ENCODE measurements at regions not wholly inside any gene's neighbourhood (a gene's known extent, or its start where the extent isn't known, plus 50 kb on each side); places are given as distances from the start of the nearest gene placed in this dataset.

DNA sequence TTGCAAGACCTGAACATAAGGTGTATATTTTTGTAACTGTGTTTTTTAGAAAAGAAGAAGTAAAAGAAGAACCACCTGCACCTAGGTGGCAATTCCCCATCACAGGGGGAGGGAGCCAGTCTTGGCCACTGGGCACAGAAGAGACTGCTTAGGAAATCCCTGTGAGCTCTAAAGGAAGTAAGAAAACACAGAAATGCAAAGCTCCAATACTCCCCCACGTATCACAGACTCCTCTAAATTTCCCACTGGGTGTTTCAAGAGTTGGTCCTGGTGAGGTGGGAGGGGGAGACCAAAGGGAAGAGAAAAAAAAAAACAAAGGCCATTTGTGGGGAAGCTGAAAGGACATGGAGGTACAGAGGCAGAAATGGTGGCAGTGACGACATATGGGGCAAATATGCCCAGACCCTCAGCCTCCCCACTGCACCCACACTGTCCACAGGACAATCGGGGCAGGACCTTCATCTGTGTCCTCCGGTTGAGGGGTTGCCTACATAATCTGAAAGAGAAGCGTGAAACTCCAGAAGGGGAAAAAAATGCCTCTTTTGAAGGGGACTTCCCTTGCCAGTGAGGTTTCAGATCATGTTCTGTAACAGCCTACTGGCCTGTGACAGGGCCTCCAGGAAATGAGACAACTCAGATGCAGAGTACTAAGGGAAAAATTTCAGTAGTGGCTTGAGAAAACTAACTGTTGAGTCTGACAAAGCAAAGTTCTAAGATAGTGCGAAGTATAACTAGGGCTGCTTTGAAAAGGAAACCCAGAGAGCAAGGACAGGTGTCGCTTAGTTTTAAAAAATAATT lies 226.2 kb upstream of the MARCKS start:
- peak; percentile 57 for DNase-seq

GRCh38 chr6:113631666-113632065 lies 225.5 kb upstream of the MARCKS start:
- no peak for DNase-seq

- DNase-seq, result peak; percentile 93
These were observed 224.8 kb upstream of the MARCKS start for GRCh38 chr6:113632220-113632864.

DNA sequence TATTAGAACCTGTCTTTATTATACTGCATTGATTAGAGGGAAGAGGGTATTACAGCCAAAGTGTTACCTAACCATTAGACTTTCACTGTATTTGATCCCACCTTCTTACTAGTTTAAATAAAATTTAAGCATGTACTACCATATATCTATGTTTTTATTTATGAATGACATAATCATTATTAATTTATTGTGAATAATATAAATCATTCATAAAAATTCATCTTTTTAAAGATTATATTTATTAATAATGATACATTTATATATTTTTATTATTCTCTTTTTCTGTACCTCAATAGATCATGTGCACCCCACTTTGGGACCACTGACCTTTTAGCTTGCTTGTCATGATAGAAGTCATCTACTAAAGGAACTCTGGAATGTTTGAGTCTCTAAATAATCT lies 223.5 kb upstream of the MARCKS start:
- DNase-seq, result no peak

- DNase-seq, result peak; percentile 85
These were observed 222.6 kb upstream of the MARCKS start for GRCh38 chr6:113634352-113635163.

GRCh38 chr6:113635222-113635986 lies 221.7 kb upstream of the MARCKS start:
- DNase-seq, result no peak

GRCh38 chr6:113636357-113636824 lies 220.8 kb upstream of the MARCKS start:
- DNase-seq, result peak; percentile 27

- no peak for DNase-seq
These were observed 217.1 kb upstream of the MARCKS start for GRCh38 chr6:113640051-113640450.

- no peak for DNase-seq
These were observed 215.0 kb upstream of the MARCKS start for GRCh38 chr6:113642001-113642713.

- no peak for DNase-seq
These were observed 214.3 kb upstream of the MARCKS start for GRCh38 chr6:113642714-113643406.

- no peak for DNase-seq
These were observed 213.8 kb upstream of the MARCKS start for GRCh38 chr6:113643407-113643770.

GRCh38 chr6:113644861-113645575 lies 212.1 kb upstream of the MARCKS start:
- DNase-seq, result peak; percentile 99

GRCh38 chr6:113645576-113645970 lies 211.6 kb upstream of the MARCKS start:
- peak; percentile 98 for DNase-seq

- no peak for DNase-seq
These were observed 211.2 kb upstream of the MARCKS start for GRCh38 chr6:113645986-113646385.

DNA sequence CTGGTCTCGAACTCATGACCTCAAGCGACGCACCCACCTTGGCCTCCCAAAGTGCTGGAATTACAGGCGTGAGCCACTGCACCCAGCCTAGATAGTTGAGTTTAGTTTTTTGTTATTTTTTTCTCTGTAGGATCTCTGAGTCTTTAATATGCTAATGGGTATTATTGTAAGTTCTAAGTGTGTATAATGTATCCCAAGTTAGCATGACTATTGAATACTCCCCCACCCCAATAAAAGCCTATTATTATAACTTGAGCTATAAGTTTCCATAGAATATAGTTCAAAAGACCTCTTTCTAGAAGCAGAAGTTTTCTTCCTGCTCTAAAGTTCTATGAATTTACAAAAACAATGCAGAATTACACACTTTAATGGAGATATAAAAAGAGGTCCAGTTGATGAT lies 210.4 kb upstream of the MARCKS start:
- DNase-seq, result no peak

GRCh38 chr6:113647143-113647889 lies 209.8 kb upstream of the MARCKS start:
- no peak for DNase-seq

- DNase-seq, result no peak
These were observed 208.4 kb upstream of the MARCKS start for GRCh38 chr6:113648698-113649097.

DNA sequence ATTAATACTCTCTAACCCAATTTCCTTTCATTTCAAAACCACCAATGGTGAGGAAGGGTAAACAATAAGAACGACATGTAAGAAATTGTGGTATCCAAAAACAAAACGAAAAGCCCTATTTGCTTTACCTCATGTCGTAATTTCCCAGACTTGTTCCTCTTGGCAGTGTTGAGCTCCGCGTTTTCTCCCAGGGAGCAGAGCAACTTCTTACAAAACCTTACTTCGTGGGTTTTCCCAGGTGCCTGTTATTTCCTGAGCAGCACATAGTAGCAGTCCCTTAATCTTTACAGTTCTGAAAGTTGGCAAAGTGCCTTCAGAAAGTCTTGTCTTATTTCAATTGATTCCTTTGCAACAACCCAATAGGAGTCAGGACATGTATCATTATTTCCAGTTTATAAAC lies 207.9 kb upstream of the MARCKS start:
- peak; percentile 21 for DNase-seq

DNA sequence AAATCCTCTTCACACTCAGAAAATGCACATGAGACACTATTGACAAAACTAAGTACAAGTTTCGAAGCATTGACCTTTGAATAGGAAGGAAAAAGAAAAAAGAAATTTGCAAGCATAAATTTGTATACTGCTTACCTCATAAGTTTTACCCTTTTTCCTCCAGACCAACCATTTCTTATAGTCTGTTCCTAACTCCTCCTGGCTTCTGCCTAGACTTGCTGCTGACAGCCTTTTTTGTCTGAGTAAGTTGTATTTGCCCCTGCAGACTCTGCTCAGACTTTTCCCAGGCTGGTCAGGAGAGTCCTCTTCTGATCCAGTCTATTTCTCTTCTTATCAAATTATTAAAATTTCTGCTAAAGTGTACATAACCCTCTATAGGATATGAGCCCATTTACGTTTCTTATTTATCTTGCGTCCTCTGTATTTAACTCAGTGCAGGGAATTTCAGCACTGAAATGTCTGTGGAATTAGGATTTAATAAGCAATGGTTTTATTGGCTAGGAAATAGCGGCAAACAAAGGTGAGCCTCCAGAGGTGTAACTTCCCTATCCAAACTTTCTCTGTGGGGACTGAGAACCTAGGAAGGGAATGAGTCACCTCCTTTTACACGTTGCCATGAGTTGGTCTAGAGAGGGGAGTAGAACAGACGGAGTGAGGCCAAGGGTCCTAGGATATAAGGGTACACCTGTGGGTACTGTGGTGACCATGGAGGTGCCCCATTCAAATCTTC lies 207.1 kb upstream of the MARCKS start:
- DNase-seq, result no peak

All from fibroblast of skin of abdomen (primary cell).